Endothelial cell of umbilical vein (primary cell): ENCODE measurements at regions not wholly inside any gene's neighbourhood (a gene's known extent, or its start where the extent isn't known, plus 50 kb on each side); places are given as distances from the start of the nearest gene placed in this dataset.

Source experiments
- BruUV-seq: library from RNA; stranded (reverse); fragments of 400-500 nt; replicated peaks from 2 replicates; lab custom pipeline; 2021; lab: Mats Ljungman, UMichigan
- CTCF ChIA-PET: fragments of 300-600, 350-600 bp; sonication (Branson Sonifier 250); formaldehyde crosslinking; loops from one replicate; lab custom pipeline; 2021; ENCODE audit warnings: antibody characterized with exemption, inconsistent platforms; lab: Charles Lee
- POLR2A ChIA-PET: fragments of 300-600, 350-600 bp; sonication (Branson Sonifier 250); formaldehyde crosslinking; loops from one replicate; lab custom pipeline; 2021; ENCODE audit warnings: antibody characterized with exemption, inconsistent platforms; lab: Charles Lee
- DNase-seq: peaks from one replicate; pipeline ENCODE4 v3.0.0-alpha.2; 2011; ENCODE audit warnings: low read depth, low spot score
- FAIRE-seq: peaks from 2 replicates; lab custom pipeline; 2011; peaks lifted over from hg19 to GRCh38; lab: Jason Lieb, UNC
- H2AFZ ChIP-seq: 2 replicates; pipeline ENCODE4 v1.6.0; 2012; ENCODE audit warnings: low read depth, low read length, control low read depth, inconsistent platforms
- H3K27ac ChIP-seq: 2 replicates; pipeline ENCODE4 v1.5.1; 2011; ENCODE audit warnings: low read depth, mild to moderate bottlenecking, control low read depth, low read length, moderate library complexity; ENCODE audit not compliant: insufficient read depth
- H3K27me3 ChIP-seq, 2 experiments: 2 replicates each; pipeline versions ENCODE4 v1.6.0 to v1.6.1; 2011; ENCODE audit warnings: low read length in 2 of 2, mixed read lengths in 1 of 2; ENCODE audit not compliant: control insufficient read depth in 2 of 2, insufficient read depth in 2 of 2
- H3K36me3 ChIP-seq, 2 experiments: 2 replicates in 1 of 2; 3 replicates in 1 of 2; pipeline ENCODE4 v1.5.1; 2011; ENCODE audit warnings: low read length in 2 of 2, mild to moderate bottlenecking in 1 of 2, moderate library complexity in 1 of 2; ENCODE audit not compliant: control insufficient read depth in 2 of 2, insufficient read depth in 2 of 2; ENCODE audit errors: extremely low read depth in 1 of 2
- H3K4me1 ChIP-seq: 3 replicates; pipeline ENCODE4 v1.5.1; 2011; ENCODE audit warnings: mild to moderate bottlenecking, low read length; ENCODE audit not compliant: control insufficient read depth, insufficient read depth; ENCODE audit errors: extremely low read depth
- H3K4me2 ChIP-seq: 2 replicates; pipeline ENCODE4 v1.6.1; 2011; ENCODE audit warnings: low read length, control low read depth, mixed read lengths; ENCODE audit not compliant: insufficient read depth
- H3K4me3 ChIP-seq, 3 experiments: fragments of 200-600 bp in 1 of 3; sonication (generic), shearing (Covaris generic) in 1 of 3; replicated peaks in 1 of 3; 2 replicates each; pipeline ENCODE4 v1.5.1; 2011 to 2016; ENCODE audit warnings: control low read depth in 3 of 3, low read length in 3 of 3, mild to moderate bottlenecking in 2 of 3, inconsistent platforms in 1 of 3, low read depth in 1 of 3, moderate library complexity in 1 of 3; ENCODE audit not compliant: insufficient read depth in 1 of 3
- H3K79me2 ChIP-seq: 2 replicates; pipeline ENCODE4 v1.6.0; 2012; ENCODE audit warnings: low read length, inconsistent platforms; ENCODE audit not compliant: control insufficient read depth, insufficient read depth
- H3K9ac ChIP-seq: replicated peaks from 2 replicates; pipeline ENCODE3; 2011; ENCODE audit warnings: low read length, control low read depth; ENCODE audit not compliant: insufficient read depth; ENCODE audit errors: extremely low read depth
- H3K9me1 ChIP-seq: replicated peaks from 3 replicates; pipeline ENCODE4 v1.6.0; 2011; ENCODE audit warnings: mild to moderate bottlenecking, low read length; ENCODE audit not compliant: control insufficient read depth, insufficient read depth; ENCODE audit errors: extremely low read depth
- H3K9me3 ChIP-seq: replicated peaks from 2 replicates; pipeline ENCODE4 v1.5.1; 2012; ENCODE audit warnings: low read length, inconsistent platforms; ENCODE audit not compliant: control insufficient read depth, insufficient read depth
- H4K20me1 ChIP-seq: replicated peaks from 2 replicates; pipeline ENCODE3; 2011; ENCODE audit warnings: mild to moderate bottlenecking, low read length; ENCODE audit not compliant: control insufficient read depth, insufficient read depth; ENCODE audit errors: extremely low read depth
- EZH2 ChIP-seq: IDR thresholded peaks from 2 replicates; pipeline ENCODE4 v1.6.1; 2012; ENCODE audit warnings: borderline replicate concordance, low read depth, mild to moderate bottlenecking, moderate library complexity, low read length, inconsistent platforms; ENCODE audit not compliant: severe bottlenecking
- FOS ChIP-seq: IDR thresholded peaks from 2 replicates; pipeline ENCODE4 v1.6.1; 2011; ENCODE audit warnings: mild to moderate bottlenecking, low read length, moderate library complexity, borderline replicate concordance; ENCODE audit not compliant: insufficient read depth
- GATA2 ChIP-seq: IDR thresholded peaks from 2 replicates; pipeline ENCODE4 v1.7.0; 2011; ENCODE audit warnings: low read depth, mild to moderate bottlenecking, moderate library complexity, mixed read lengths, low read length; ENCODE audit not compliant: insufficient read length, insufficient read depth
- POLR2A ChIP-seq: IDR thresholded peaks from 2 replicates; pipeline ENCODE4 v1.6.1; 2012; ENCODE audit warnings: low read depth, mild to moderate bottlenecking, control low read depth, low read length
- POLR2AphosphoS5 ChIP-seq: IDR thresholded peaks from 2 replicates; pipeline ENCODE4 v1.6.1; 2012; ENCODE audit warnings: low read depth, mild to moderate bottlenecking, control low read depth, low read length, moderate library complexity; ENCODE audit not compliant: insufficient read depth
- dilution Hi-C: fragments of 300-500 bp; cut with MboI; formaldehyde crosslinking; loops from one replicate; pipeline ENCODE4 v1.15.0; 2019; ENCODE audit warnings: low sequenced_read_pairs; ENCODE audit not compliant: extremely low pct_ligation_motif_present
- intact Hi-C: fragments of 100-400 bp; cut with micrococcal nuclease; formaldehyde crosslinking; loops from one replicate; pipeline ENCODE4 v1.10.0; 2022
- TF ChIP-seq, protein P1 (sequence below), 2 donors: IDR thresholded peaks; 1 replicate in 1 of 2; 2 replicates in 1 of 2; pipeline ENCODE4 v1.5.1; 2011; ENCODE audit warnings: low read length in 2 of 2, mild to moderate bottlenecking in 2 of 2, moderate library complexity in 2 of 2, control low read depth in 1 of 2, inconsistent platforms in 1 of 2, low read depth in 1 of 2; ENCODE audit not compliant: insufficient read depth in 1 of 2; ENCODE audit errors: extremely low read depth in 1 of 2
- TF ChIP-seq, protein P2 (sequence below): IDR thresholded peaks from 2 replicates; pipeline ENCODE4 v1.6.1; 2011; ENCODE audit not compliant: insufficient read depth, insufficient read length

DNA sequence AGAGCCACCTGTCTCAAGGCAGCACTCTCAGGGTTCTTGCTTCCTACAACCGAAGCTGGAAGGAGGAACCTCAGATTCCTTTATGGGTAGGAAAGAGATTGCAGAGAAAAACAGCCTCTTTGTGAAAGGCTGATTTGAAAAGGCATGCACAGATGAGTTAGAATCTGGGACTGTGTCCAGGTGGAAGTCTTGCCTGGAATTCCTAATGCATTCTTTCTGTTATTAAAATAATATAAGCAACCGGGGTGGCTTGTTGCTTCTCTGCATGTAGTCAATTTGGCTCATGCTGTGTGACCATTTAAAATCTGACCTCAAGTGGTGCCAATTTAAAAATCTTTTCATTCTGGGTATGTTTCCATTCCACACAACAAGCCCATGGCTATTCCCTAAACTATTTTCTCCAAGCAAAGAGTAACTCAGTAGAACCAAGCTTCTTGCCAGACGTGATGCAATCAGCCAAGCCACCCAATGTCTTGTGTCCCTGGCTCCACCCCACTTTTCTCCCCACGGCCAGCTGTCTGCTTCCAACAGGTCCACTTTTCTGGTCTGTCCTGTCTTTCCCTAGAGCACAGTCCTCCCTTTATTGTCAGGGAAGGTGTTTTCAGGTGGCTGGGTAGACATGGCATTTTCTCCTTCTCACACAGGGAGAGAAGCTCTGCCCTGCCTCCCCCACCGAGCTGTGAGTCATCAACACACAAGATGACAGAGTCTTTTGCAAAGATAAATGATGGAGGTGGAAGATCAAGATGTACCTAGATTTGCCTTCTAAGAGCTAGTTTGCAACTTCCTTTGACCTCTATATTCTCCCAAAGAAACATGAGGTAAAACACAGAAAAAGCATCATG, 394.3 kb downstream of the FOXO1 start:
- FAIRE-seq (peak; percentile 42), DNase-seq (peak; percentile 55)
- no peaks in the 10 kb centered on the region for H3K9me3 ChIP-seq
- H3K36me3 ChIP-seq, result no peaks in the 10 kb centered on the region
- POLR2A ChIA-PET, result interaction anchor here (0.5 to 1.0 kb wide), 3 partner anchors 66 to 130 kb away, joined by 3 to 4 read pairs (median 3); no protein-coding TSS in a partner anchor
- H3K27ac ChIP-seq, result peak overlapping the region; percentile 40
- peak overlapping the region; percentile 8 for H2AFZ ChIP-seq
- peaks cover 9% of the 10 kb centered on the region for H3K4me1 ChIP-seq
- no peaks in the 10 kb centered on the region for H3K79me2 ChIP-seq
- H3K27me3 ChIP-seq, result no peaks in the 10 kb centered on the region
- no peaks in the 10 kb centered on the region for H4K20me1 ChIP-seq
- dilution Hi-C loops (no loop called here), intact Hi-C loops (loop anchor here (1.0 kb wide), 1 partner anchor 78 kb away; no protein-coding TSS in a partner anchor)
- CTCF ChIA-PET, result interaction anchor here (0.8 to 1.8 kb wide), 6 partner anchors 9 to 203 kb away, joined by 3 to 5 read pairs (median 3); no protein-coding TSS in a partner anchor
- H3K4me2 ChIP-seq, result no peak overlapping the region
- no peak overlapping the region for H3K9ac ChIP-seq
- no TSS peak for BruUV-seq
- H3K4me3 ChIP-seq, result no peak overlapping the region
- no peaks in the 10 kb centered on the region for H3K9me1 ChIP-seq
- TF ChIP-seq FOS (peak; percentile 40), EZH2 (no peak)

DNA sequence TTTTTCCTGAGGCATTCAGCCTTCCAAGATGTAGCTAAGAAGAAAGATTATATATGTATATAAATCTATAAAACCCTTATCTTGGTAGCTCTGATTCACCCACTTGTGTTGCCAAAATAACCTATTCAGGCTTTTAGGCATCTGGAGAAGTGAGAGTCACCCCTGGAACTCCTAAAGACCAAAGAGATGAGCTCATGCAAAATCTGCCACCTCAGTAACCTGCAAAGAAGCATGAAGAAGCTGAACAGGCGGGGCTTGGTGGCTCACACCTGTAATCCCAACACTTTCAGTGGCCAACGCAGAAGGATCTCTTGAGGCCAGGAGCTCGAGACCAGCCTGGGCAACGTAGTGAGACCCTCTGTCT, 393.7 kb downstream of the FOXO1 start:
- no peak for DNase-seq

More for the DNA sequence above, 393.7 kb downstream of the FOXO1 start:
- no peak overlapping the region for H3K9ac ChIP-seq
- H3K79me2 ChIP-seq, result no peaks in the 10 kb centered on the region
- no TSS peak for BruUV-seq
- dilution Hi-C loops (no loop called here), intact Hi-C loops (no loop called here)
- H3K9me3 ChIP-seq, result no peaks in the 10 kb centered on the region
- no peak overlapping the region for H3K4me3 ChIP-seq
- TF ChIP-seq FOS (peak; percentile 4), POLR2AphosphoS5 (no peak), POLR2A (no peak), GATA2 (no peak)
- TF ChIP-seq, protein P1, sequence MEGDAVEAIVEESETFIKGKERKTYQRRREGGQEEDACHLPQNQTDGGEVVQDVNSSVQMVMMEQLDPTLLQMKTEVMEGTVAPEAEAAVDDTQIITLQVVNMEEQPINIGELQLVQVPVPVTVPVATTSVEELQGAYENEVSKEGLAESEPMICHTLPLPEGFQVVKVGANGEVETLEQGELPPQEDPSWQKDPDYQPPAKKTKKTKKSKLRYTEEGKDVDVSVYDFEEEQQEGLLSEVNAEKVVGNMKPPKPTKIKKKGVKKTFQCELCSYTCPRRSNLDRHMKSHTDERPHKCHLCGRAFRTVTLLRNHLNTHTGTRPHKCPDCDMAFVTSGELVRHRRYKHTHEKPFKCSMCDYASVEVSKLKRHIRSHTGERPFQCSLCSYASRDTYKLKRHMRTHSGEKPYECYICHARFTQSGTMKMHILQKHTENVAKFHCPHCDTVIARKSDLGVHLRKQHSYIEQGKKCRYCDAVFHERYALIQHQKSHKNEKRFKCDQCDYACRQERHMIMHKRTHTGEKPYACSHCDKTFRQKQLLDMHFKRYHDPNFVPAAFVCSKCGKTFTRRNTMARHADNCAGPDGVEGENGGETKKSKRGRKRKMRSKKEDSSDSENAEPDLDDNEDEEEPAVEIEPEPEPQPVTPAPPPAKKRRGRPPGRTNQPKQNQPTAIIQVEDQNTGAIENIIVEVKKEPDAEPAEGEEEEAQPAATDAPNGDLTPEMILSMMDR (IDR thresholded peaks at IDR 0.05; ENCODE audit: extremely low read depth in 1 of 2, insufficient read depth in 1 of 2, low read depth in 1 of 2, low read length in 2 of 2), result no peak
- TF ChIP-seq, protein P2, sequence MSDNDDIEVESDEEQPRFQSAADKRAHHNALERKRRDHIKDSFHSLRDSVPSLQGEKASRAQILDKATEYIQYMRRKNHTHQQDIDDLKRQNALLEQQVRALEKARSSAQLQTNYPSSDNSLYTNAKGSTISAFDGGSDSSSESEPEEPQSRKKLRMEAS, result no peak
- H3K36me3 ChIP-seq, result no peaks in the 10 kb centered on the region
- no peak overlapping the region for H3K27ac ChIP-seq
- no peaks in the 10 kb centered on the region for H4K20me1 ChIP-seq
- ChIA-PET POLR2A (no interaction called here), CTCF (interaction anchor here (0.8 to 1.7 kb wide), 4 partner anchors 8 to 204 kb away, joined by 3 to 5 read pairs (median 3); no protein-coding TSS in a partner anchor)
- peaks cover 9% of the 10 kb centered on the region for H3K4me1 ChIP-seq
- no peaks in the 10 kb centered on the region for H3K9me1 ChIP-seq
- H3K4me2 ChIP-seq, result no peak overlapping the region
- H2AFZ ChIP-seq, result no peak overlapping the region
- H3K27me3 ChIP-seq, result no peaks in the 10 kb centered on the region
- FAIRE-seq, result peak; percentile 48
